AG04450 (cell line): ENCODE measurements at regions not wholly inside any gene's neighbourhood (a gene's known extent, or its start where the extent isn't known, plus 50 kb on each side); places are given as distances from the start of the nearest gene placed in this dataset.

Experiments used
- CTCF ChIA-PET: fragments of 300-600, 350-600 bp; formaldehyde crosslinking; extraction: SDS; loops from one replicate; lab custom pipeline; 2022; ENCODE audit warnings: antibody characterized with exemption, inconsistent platforms; lab: Charles Lee
- POLR2A ChIA-PET: fragments of 350-600 bp; formaldehyde crosslinking; extraction: SDS; loops from one replicate; lab custom pipeline; 2021; ENCODE audit warnings: antibody characterized with exemption, inconsistent platforms; lab: Yijun Ruan, JAX
- DNase-seq: peaks from one replicate; pipeline ENCODE4 v3.0.0-alpha.2; 2011; ENCODE audit warnings: low read depth, low spot score
- H3K27ac ChIP-seq: one replicate; pipeline ENCODE4 v1.5.1; 2012; ENCODE audit warnings: low read depth, low read length, control low read depth
- H3K27me3 ChIP-seq: one replicate; pipeline ENCODE4 v1.6.0; 2012; ENCODE audit warnings: low read length; ENCODE audit not compliant: control insufficient read depth, insufficient read depth
- H3K4me3 ChIP-seq: 2 replicates; pipeline ENCODE4 v1.5.1; 2011; ENCODE audit warnings: mild to moderate bottlenecking, low read depth, low read length, control low read depth
- H3K9me3 ChIP-seq: 2 replicates; pipeline ENCODE4 v1.5.1; 2012; ENCODE audit warnings: low read length; ENCODE audit not compliant: control insufficient read depth, insufficient read depth
- CTCF ChIP-seq: IDR thresholded peaks from 2 replicates; pipeline ENCODE4 v1.5.1; 2011; ENCODE audit warnings: low read depth, low read length, control low read depth, inconsistent platforms

GRCh38 chr7:85596827-85597226, 410.0 kb upstream of the SEMA3D start:
- Histone ChIP-seq H3K9me3 (no peaks in the 10 kb centered on the region), H3K27me3 (no peaks in the 10 kb centered on the region), H3K27ac (no peak overlapping the region), H3K4me3 (no peak overlapping the region)
- no peak for DNase-seq
- CTCF ChIA-PET: interaction anchor here (0.5 to 0.7 kb wide), 2 partner anchors 42 to 557 kb away, joined by 3 to 4 read pairs; no protein-coding TSS in a partner anchor
- POLR2A ChIA-PET: no interaction called here
- no peak for TF ChIP-seq CTCF

- H3K9me3 ChIP-seq: no peaks in the 10 kb centered on the region
- no peak overlapping the region for H3K4me3 ChIP-seq
- no peaks in the 10 kb centered on the region for H3K27me3 ChIP-seq
- ChIA-PET POLR2A (interaction anchor here (0.6 kb wide), 1 partner anchor 10 kb away, joined by 3 read pairs; no protein-coding TSS in a partner anchor), CTCF (interaction anchor here (0.5 to 1.6 kb wide), 2 partner anchors 137 to 409 kb away, joined by 3 to 4 read pairs; no protein-coding TSS in a partner anchor)
- no peak overlapping the region for H3K27ac ChIP-seq
- TF ChIP-seq CTCF: no peak
- peak; percentile 29 for DNase-seq
Observed at GRCh38 chr7:85595750-85596178, 408.9 kb upstream of the SEMA3D start.

GRCh38 chr7:85593355-85593754, 406.5 kb upstream of the SEMA3D start:
- Histone ChIP-seq H3K27me3 (no peaks in the 10 kb centered on the region), H3K27ac (no peak overlapping the region), H3K4me3 (no peak overlapping the region), H3K9me3 (no peaks in the 10 kb centered on the region)
- ChIA-PET CTCF (interaction anchor here (1.0 kb wide), 1 partner anchor 39 kb away, joined by 3 read pairs; no protein-coding TSS in a partner anchor), POLR2A (no interaction called here)
- no peak for DNase-seq
- no peak for TF ChIP-seq CTCF

- DNase-seq: no peak
- Histone ChIP-seq H3K27ac (no peak overlapping the region), H3K9me3 (no peaks in the 10 kb centered on the region), H3K27me3 (no peaks in the 10 kb centered on the region), H3K4me3 (no peak overlapping the region)
- CTCF ChIA-PET: interaction anchor here (1.0 to 1.5 kb wide), 2 partner anchors 33 to 405 kb away, joined by 3 to 4 read pairs; no protein-coding TSS in a partner anchor
- TF ChIP-seq CTCF: no peak
- POLR2A ChIA-PET: no interaction called here
Observed at GRCh38 chr7:85587785-85588184, 400.9 kb upstream of the SEMA3D start.

- Histone ChIP-seq H3K9me3 (no peaks in the 10 kb centered on the region), H3K4me3 (no peak overlapping the region), H3K27me3 (no peaks in the 10 kb centered on the region), H3K27ac (no peak overlapping the region)
- no peak for TF ChIP-seq CTCF
- POLR2A ChIA-PET: interaction anchor here (0.6 kb wide), 1 partner anchor 10 kb away, joined by 3 read pairs; no protein-coding TSS in a partner anchor
- no peak for DNase-seq
- CTCF ChIA-PET: no interaction called here
Observed at GRCh38 chr7:85586091-85586490, 399.2 kb upstream of the SEMA3D start.
